ENCODE measurements at regions not wholly inside any gene's neighbourhood (a gene's known extent, or its start where the extent isn't known, plus 50 kb on each side); places are given as distances from the start of the nearest gene placed in this dataset.

GRCh38 chr2:153057743-153058142 lies 339.3 kb downstream of the ARL6IP6 start:
- Histone ChIP-seq H3K27ac (ENCODE audit: low read depth, low read length) (no peak overlapping the region), H3K9me2 (ENCODE audit: insufficient read depth) (no peaks in the 10 kb centered on the region), H3K4me2 (ENCODE audit: low read length) (no peak overlapping the region), H3K36me3 (ENCODE audit: control insufficient read depth in 1 of 2, insufficient read depth in 2 of 2, low read length in 2 of 2) (no peaks in the 10 kb centered on the region), H3K4me1 (ENCODE audit: control insufficient read depth in 1 of 2, insufficient read depth in 2 of 2, low read length in 2 of 2) (peaks cover 10 to 15% of the 10 kb centered on the region in 2 experiments), H3K79me2 (ENCODE audit: insufficient read depth, low read length) (no peaks in the 10 kb centered on the region), H2AFZ (ENCODE audit: low read depth, low read length, poor library complexity, severe bottlenecking) (no peak overlapping the region), H3K4me3 (replicated peaks in 1 of 2; ENCODE audit: low read depth in 1 of 2, low read length in 2 of 2) (no peak overlapping the region), H3K9ac (ENCODE audit: low read length) (no peak overlapping the region), H3K9me3 (ENCODE audit: control insufficient read depth in 1 of 2, insufficient read depth in 1 of 2, low read depth in 1 of 2, low read length in 2 of 2) (no peaks in the 10 kb centered on the region), H3K27me3 (ENCODE audit: insufficient read depth, low read length) (no peaks in the 10 kb centered on the region), H4K20me1 (ENCODE audit: insufficient read depth) (no peaks in the 10 kb centered on the region)
- POLR2A ChIA-PET = no interaction called here
- no peak for DNase-seq (ENCODE audit: low read depth, low spot score)
- no peak for TF ChIP-seq SRF (IDR thresholded peaks at IDR 0.05; ENCODE audit: low read depth)
- CTCF ChIA-PET = no interaction called here
- no peak for ATAC-seq
- RAD21 ChIA-PET (ENCODE audit: low non-redundant PET in 1 of 2, low total read pairs in 2 of 2, uncharacterized antibody in 2 of 2, unreplicated experiment in 2 of 2) = no interaction called here
- intact Hi-C loops (cut with micrococcal nuclease) = no loop called here
- BruUV-seq (replicated peaks) = no TSS peak

DNA sequence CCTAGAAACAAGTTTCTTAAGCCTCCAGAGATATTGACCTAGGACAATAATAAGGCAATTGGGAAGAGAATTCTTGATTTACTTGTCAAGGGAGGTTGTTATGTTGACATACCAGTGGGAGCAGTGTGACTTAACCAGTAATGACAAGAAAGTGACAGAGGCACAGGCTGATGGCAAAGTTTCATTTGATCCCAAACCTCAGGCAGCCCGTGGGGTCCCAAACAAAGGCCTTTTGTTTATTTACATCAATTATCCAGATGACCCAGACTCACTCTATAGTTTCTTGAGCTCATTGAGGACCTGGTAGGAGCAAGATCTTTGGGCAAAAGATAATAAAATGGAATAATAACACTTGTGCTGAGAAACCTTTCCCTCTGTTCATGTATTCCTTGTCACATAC lies 336.8 kb downstream of the ARL6IP6 start:
- DNase-seq (ENCODE audit: low read depth, low spot score) (no peak), ATAC-seq (no peak)
- Histone ChIP-seq H2AFZ (ENCODE audit: low read depth, low read length, poor library complexity, severe bottlenecking) (no peak overlapping the region), H3K9me2 (ENCODE audit: insufficient read depth) (no peaks in the 10 kb centered on the region), H3K79me2 (ENCODE audit: insufficient read depth, low read length) (no peaks in the 10 kb centered on the region), H3K27me3 (ENCODE audit: insufficient read depth, low read length) (no peaks in the 10 kb centered on the region), H3K4me1 (ENCODE audit: control insufficient read depth in 1 of 2, insufficient read depth in 2 of 2, low read length in 2 of 2) (peaks cover 8 to 13% of the 10 kb centered on the region in 2 experiments), H3K4me3 (replicated peaks in 1 of 2; ENCODE audit: low read depth in 1 of 2, low read length in 2 of 2) (no peak overlapping the region), H3K4me2 (ENCODE audit: low read length) (no peak overlapping the region), H3K9ac (ENCODE audit: low read length) (no peak overlapping the region), H4K20me1 (ENCODE audit: insufficient read depth) (no peaks in the 10 kb centered on the region), H3K9me3 (ENCODE audit: control insufficient read depth in 1 of 2, insufficient read depth in 1 of 2, low read depth in 1 of 2, low read length in 2 of 2) (no peaks in the 10 kb centered on the region), H3K27ac (ENCODE audit: low read depth, low read length) (no peak overlapping the region), H3K36me3 (ENCODE audit: control insufficient read depth in 1 of 2, insufficient read depth in 2 of 2, low read length in 2 of 2) (no peaks in the 10 kb centered on the region)
- ChIA-PET POLR2A (no interaction called here), RAD21 (ENCODE audit: low non-redundant PET in 1 of 2, low total read pairs in 2 of 2, uncharacterized antibody in 2 of 2, unreplicated experiment in 2 of 2) (no interaction called here), CTCF (no interaction called here)
- BruUV-seq (replicated peaks) = no TSS peak
- TF ChIP-seq POLR2AphosphoS5 (IDR thresholded peaks at IDR 0.05; ENCODE audit: low read depth, low read length) (no peak), POLR2A (IDR thresholded peaks at IDR 0.05; ENCODE audit: borderline replicate concordance, extremely low read depth, insufficient read depth, insufficient read length) (no peak), EGR1 (IDR thresholded peaks at IDR 0.05; ENCODE audit: low read depth) (no peak), SIN3A (IDR thresholded peaks at IDR 0.05; ENCODE audit: low read depth) (no peak), YY1 (IDR thresholded peaks at IDR 0.05; ENCODE audit: extremely low read depth, insufficient replicate concordance, low read depth, low read length) (no peak), JUND (IDR thresholded peaks at IDR 0.05) (no peak)
- TF ChIP-seq, protein P1, sequence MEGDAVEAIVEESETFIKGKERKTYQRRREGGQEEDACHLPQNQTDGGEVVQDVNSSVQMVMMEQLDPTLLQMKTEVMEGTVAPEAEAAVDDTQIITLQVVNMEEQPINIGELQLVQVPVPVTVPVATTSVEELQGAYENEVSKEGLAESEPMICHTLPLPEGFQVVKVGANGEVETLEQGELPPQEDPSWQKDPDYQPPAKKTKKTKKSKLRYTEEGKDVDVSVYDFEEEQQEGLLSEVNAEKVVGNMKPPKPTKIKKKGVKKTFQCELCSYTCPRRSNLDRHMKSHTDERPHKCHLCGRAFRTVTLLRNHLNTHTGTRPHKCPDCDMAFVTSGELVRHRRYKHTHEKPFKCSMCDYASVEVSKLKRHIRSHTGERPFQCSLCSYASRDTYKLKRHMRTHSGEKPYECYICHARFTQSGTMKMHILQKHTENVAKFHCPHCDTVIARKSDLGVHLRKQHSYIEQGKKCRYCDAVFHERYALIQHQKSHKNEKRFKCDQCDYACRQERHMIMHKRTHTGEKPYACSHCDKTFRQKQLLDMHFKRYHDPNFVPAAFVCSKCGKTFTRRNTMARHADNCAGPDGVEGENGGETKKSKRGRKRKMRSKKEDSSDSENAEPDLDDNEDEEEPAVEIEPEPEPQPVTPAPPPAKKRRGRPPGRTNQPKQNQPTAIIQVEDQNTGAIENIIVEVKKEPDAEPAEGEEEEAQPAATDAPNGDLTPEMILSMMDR (IDR thresholded peaks at IDR 0.05 in 2 of 3, conservative IDR thresholded peaks at IDR 0.05 in 1 of 3; ENCODE audit: borderline replicate concordance in 1 of 3, insufficient read depth in 1 of 3, low read depth in 2 of 3, low read length in 2 of 3) = no peak
- TF ChIP-seq, protein P2, sequence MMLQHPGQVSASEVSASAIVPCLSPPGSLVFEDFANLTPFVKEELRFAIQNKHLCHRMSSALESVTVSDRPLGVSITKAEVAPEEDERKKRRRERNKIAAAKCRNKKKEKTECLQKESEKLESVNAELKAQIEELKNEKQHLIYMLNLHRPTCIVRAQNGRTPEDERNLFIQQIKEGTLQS (IDR thresholded peaks at IDR 0.05) = no peak
- TF ChIP-seq, protein P3, sequence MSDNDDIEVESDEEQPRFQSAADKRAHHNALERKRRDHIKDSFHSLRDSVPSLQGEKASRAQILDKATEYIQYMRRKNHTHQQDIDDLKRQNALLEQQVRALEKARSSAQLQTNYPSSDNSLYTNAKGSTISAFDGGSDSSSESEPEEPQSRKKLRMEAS (IDR thresholded peaks at IDR 0.05) = no peak
- intact Hi-C loops (cut with micrococcal nuclease) = no loop called here

Measured in HCT116 (cell line).